GM12878 (cell line): ENCODE measurements at regions not wholly inside any gene's neighbourhood (a gene's known extent, or its start where the extent isn't known, plus 50 kb on each side); places are given as distances from the start of the nearest gene placed in this dataset.

Experiments
- BHLHE40 ChIP-seq, 2 experiments: fragments of 450-650 bp in 1 of 2; IDR thresholded peaks; 2 replicates each; pipeline ENCODE4 v1.6.1; 2011 to 2017; ENCODE audit warnings: low read depth in 2 of 2, borderline replicate concordance in 1 of 2, improper control_type of control experiment in 1 of 2, low read length in 1 of 2, mild to moderate bottlenecking in 1 of 2
- CTCF ChIP-seq, 3 experiments: IDR thresholded peaks in 2 of 3; conservative IDR thresholded peaks in 1 of 3; 2 replicates each; pipeline ENCODE4 v1.5.1; 2011; ENCODE audit warnings: low read depth in 3 of 3, low read length in 3 of 3, mild to moderate bottlenecking in 3 of 3, control low read depth in 2 of 3, moderate library complexity in 2 of 3, inconsistent platforms in 1 of 3, mixed read lengths in 1 of 3; ENCODE audit not compliant: control insufficient read depth in 2 of 3, insufficient read depth in 1 of 3; ENCODE audit errors: extremely low read depth in 1 of 3
- ELK1 ChIP-seq: IDR thresholded peaks from 2 replicates; pipeline ENCODE4 v1.6.1; 2012; ENCODE audit warnings: low read depth, low read length, improper control_type of control experiment
- MXI1 ChIP-seq: fragments of 150-350 bp; IDR thresholded peaks from 2 replicates; pipeline ENCODE4 v1.6.1; 2011; ENCODE audit warnings: low read depth, mild to moderate bottlenecking, inconsistent platforms, low read length, improper control_type of control experiment
- MYC ChIP-seq: IDR thresholded peaks from 2 replicates; pipeline ENCODE4 v1.6.1; 2011; ENCODE audit warnings: mild to moderate bottlenecking, low read length, moderate library complexity, inconsistent platforms; ENCODE audit not compliant: insufficient read depth, insufficient replicate concordance, insufficient read length, severe bottlenecking
- NR2F1 ChIP-seq: fragments of 450-650 bp; conservative IDR thresholded peaks from 2 replicates; pipeline ENCODE4 v1.6.1; 2017; ENCODE audit warnings: mild to moderate bottlenecking
- PML ChIP-seq: IDR thresholded peaks from 2 replicates; pipeline ENCODE4 v1.6.1; 2012; ENCODE audit warnings: low read length, inconsistent platforms
- POLR2A ChIP-seq: IDR thresholded peaks from 2 replicates; pipeline ENCODE4 v1.6.1; 2011; ENCODE audit warnings: low read depth, mild to moderate bottlenecking, low read length
- SIN3A ChIP-seq: IDR thresholded peaks from 2 replicates; pipeline ENCODE4 v1.6.1; 2012; ENCODE audit warnings: low read depth, low read length, improper control_type of control experiment
- SREBF2 ChIP-seq: IDR thresholded peaks from 2 replicates; pipeline ENCODE4 v1.6.1; 2012; ENCODE audit warnings: mild to moderate bottlenecking, low read length
- ZNF274 ChIP-seq: IDR thresholded peaks from one replicate; pipeline ENCODE4 v1.8.0; 2011; ENCODE audit not compliant: insufficient read length, insufficient read depth

- no peak for TF ChIP-seq SIN3A
- no peak for TF ChIP-seq BHLHE40 (IDR thresholded peaks at IDR 0.05; ENCODE audit: borderline replicate concordance in 1 of 2, low read depth in 2 of 2, low read length in 1 of 2)
- no peak for TF ChIP-seq ELK1
- no peak for TF ChIP-seq ZNF274
- no peak for TF ChIP-seq POLR2A
- no peak for TF ChIP-seq MXI1
- no peak for TF ChIP-seq MYC
- peak; percentile 25 to 45 (median 34); a peak in 3 of 6 replicates for TF ChIP-seq CTCF (IDR thresholded peaks at IDR 0.05 in 2 of 3, conservative IDR thresholded peaks at IDR 0.05 in 1 of 3; ENCODE audit: control insufficient read depth in 2 of 3, extremely low read depth in 1 of 3, insufficient read depth in 1 of 3, low read depth in 3 of 3, low read length in 3 of 3)
- no peak for TF ChIP-seq SREBF2
- TF ChIP-seq NR2F1 = no peak
- TF ChIP-seq PML = no peak
Observed at GRCh38 chr6:86192123-86192522, 549.4 kb upstream of the SYNCRIP start.
